Omental fat pad (tissue), 3 donors: ENCODE measurements at regions not wholly inside any gene's neighbourhood (a gene's known extent, or its start where the extent isn't known, plus 50 kb on each side); places are given as distances from the start of the nearest gene placed in this dataset.

Experiments used
- ATAC-seq: fragments of 150-250 bp; one replicate; pipeline ENCODE4 v1.9.1; 2016; ENCODE audit warnings: mild to moderate bottlenecking, moderate library complexity; ENCODE audit not compliant: low FRiP score
- DNase-seq: peaks from one replicate; pipeline ENCODE4 v3.0.0-alpha.2; 2019; ENCODE audit warnings: low spot score
- TF ChIP-seq, protein P1 (sequence below), 3 donors: fragments of 450-650 bp; IDR thresholded peaks; one replicate each; pipeline ENCODE4 v1.5.1; 2016 to 2017; ENCODE audit warnings: antibody characterized with exemption in 3 of 3, mild to moderate bottlenecking in 3 of 3, moderate library complexity in 2 of 3

DNA sequence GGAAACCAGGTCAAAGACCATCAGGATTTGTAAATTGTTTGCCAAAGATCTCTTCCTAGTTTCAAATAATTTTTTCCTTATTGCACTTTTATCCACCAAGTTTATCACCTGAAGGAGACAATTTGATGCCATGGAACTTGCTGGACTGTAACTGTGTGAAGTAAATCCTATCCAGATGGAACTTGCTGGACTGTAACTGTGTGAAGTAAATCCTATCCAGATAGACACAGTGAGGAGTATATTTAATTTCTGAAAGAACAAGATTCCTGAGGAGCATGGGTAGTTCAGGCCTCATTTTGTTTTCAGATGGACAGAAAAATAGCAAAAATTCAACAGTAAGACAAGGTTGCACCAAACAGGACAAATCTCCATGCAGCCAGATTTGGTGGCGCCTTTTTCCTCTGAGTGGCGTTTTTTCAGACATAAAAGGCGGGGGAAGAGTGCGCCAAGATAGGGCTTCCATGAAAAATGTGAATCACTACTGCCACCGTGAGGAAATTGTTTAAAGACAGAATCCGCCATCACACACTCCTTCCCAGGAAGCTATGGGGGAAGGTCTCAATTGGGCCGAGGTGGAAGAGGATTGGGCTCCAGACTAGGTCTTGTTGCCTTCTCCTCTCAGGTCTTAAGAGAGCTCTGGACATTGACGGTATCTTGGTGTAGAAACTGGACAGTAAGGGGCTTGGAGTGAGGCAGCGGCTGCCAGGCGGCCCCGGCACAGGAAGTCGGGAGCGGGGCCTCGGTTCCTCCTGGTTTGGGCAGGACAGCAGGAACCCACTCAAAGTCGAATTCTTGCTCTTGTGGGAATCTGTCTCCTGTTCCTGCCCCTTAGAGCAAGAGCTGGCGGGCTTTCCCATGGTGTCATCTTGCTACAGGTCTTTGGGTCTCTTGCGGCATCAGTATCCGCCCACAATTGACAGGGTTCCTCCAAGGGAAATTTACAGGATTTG, 234.7 kb downstream of the OR13H1 start:
- ATAC-seq (peak; percentile 63), DNase-seq (peak; percentile 38)
- TF ChIP-seq, protein P1, sequence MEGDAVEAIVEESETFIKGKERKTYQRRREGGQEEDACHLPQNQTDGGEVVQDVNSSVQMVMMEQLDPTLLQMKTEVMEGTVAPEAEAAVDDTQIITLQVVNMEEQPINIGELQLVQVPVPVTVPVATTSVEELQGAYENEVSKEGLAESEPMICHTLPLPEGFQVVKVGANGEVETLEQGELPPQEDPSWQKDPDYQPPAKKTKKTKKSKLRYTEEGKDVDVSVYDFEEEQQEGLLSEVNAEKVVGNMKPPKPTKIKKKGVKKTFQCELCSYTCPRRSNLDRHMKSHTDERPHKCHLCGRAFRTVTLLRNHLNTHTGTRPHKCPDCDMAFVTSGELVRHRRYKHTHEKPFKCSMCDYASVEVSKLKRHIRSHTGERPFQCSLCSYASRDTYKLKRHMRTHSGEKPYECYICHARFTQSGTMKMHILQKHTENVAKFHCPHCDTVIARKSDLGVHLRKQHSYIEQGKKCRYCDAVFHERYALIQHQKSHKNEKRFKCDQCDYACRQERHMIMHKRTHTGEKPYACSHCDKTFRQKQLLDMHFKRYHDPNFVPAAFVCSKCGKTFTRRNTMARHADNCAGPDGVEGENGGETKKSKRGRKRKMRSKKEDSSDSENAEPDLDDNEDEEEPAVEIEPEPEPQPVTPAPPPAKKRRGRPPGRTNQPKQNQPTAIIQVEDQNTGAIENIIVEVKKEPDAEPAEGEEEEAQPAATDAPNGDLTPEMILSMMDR (IDR thresholded peaks at IDR 0.05) = no peak

DNA sequence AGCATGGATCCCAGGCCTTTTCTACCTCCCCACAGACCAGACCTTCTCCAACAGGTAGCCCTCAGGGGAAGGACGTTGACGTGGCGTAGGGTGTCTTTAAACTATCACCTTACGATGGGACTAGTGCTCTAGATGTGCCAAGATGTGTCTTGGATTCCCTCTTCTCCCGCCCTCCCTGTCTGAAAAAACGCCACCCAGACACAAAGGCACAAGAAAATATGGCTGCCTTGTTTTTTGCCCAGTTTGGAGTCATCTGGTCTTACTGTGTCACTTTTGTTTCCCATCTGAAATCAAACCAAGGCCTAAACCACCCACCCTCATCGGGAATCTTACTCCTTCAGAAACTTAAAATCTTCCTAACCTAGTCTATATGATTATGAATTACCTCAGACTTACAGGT, 235.4 kb downstream of the OR13H1 start:
- no peak for ATAC-seq
- no peak for DNase-seq
- TF ChIP-seq, protein P1 (IDR thresholded peaks at IDR 0.05) = no peak

DNA sequence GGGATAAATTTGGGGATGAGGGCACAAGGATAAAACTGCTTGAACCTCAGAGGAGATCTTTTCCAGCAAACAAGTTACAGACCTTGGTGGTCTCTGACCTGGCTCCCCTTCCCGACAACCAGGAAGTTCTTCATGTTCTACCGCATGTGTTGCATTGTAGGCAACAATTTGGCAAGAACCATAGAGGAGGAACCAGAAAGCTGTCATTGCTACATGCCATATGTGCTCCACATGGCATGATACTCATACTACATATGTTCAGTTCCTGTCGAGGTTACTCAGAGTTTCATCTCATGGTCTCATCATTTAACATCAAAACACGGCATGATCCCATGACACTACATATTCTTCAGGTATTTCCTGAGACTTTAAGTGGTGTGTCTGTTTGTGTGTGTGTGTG, 235.9 kb downstream of the OR13H1 start:
- DNase-seq (no peak), ATAC-seq (no peak)
- TF ChIP-seq, protein P1 (IDR thresholded peaks at IDR 0.05) = no peak

DNA sequence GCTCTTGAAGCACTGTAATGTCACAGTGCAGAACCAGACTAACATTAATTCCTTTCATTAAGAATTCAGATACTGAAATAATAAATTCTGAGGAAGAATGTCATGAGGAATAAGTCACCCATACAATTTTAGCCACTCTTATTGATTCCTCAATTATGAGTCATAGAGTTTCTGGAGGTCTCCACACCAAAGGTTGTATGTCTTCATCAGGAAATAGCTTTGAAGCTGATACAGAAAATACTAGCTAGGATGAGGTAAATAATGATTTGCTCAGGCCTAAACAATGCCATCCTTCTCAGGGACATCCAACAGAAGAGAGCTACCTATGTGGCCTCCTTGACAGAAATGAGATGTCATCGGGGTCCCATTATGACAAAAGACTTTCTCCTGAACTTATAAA, 238.8 kb downstream of the OR13H1 start:
- TF ChIP-seq, protein P1 (IDR thresholded peaks at IDR 0.05) = no peak
- no peak for DNase-seq

DNA sequence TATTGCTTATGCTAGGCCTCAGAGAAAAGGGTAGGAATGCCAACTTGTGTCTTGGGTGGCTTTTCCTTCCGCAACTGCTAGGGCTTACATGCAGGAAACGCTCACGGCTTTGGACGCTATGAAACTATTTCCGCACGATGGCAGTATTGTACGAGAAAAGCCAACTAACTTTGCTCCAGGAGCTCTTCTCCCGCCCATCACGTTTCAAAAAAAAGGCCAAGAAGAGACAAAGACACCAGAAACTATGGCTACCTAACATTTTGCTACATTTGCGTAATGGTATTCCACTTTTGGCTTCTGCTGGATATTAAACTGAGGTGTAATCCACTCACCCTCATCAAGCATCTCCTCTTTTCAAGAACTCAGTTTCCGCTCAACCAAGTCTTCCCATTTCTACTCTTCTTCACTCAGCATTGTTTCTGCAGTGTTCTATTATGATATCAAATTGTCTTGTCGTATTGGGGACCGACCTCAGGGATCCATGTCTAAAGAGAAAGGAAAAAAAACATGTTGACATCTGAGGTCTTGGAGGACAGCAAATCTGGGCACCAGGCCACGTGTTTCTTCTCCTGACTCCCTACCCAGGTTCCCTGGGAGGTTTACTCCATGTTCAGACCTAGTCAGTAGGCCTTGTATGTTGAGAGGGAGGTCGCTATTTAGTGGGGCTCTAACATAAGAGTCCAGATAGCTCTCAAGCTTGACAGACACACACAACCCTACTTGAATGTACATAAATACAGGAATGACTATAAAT, 239.4 kb upstream of the STK26 start:
- TF ChIP-seq, protein P1 (IDR thresholded peaks at IDR 0.05) = peak in 1 of 3 donors; percentile 40
- peak; percentile 62 for DNase-seq
- ATAC-seq = peak; percentile 61

More for the DNA sequence above, 238.8 kb downstream of the OR13H1 start:
- no peak for ATAC-seq

DNA sequence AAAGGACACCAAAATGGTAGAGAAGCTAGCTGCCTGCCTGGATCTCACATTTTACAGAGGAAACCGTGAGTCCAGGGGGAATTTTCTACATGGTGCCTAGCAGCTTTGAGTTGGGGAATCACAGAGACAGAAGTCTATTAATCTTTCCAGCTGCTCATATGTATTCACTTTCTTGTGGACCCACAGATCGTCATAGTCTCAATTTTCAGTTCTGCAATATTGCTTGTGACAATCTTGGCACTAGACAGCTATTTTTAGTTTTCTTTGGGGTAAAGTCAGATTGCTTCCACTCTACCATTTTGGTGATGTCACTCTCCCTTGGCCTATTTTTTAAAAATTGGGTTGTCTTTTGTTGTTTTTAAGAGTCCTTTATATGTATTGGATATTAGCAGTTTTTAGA, 233.4 kb upstream of the STK26 start:
- no peak for ATAC-seq
- DNase-seq = no peak
- TF ChIP-seq, protein P1 (IDR thresholded peaks at IDR 0.05) = no peak
